Heart right ventricle (tissue), 16 donors: ENCODE measurements at regions not wholly inside any gene's neighbourhood (a gene's known extent, or its start where the extent isn't known, plus 50 kb on each side); places are given as distances from the start of the nearest gene placed in this dataset.

Experiments used
- ATAC-seq, 8 donors: fragments of 200-7000 bp; cut with Tn5 transposase; one replicate each; pipeline ENCODE4 v1.9.1; 2020; ENCODE audit warnings: mild to moderate bottlenecking in 8 of 8, moderate library complexity in 8 of 8, moderate number of reproducible peaks in 1 of 8
- DNase-seq, 2 donors: peaks; one replicate each; pipeline ENCODE4 v3.0.0-alpha.2; 2020
- H3K27ac ChIP-seq, 10 donors: fragments of 200-600 bp; sonication (generic) in 2 of 10; one replicate each; pipeline versions ENCODE4 v1.5.0 to v1.8.0; 2020 to 2022; ENCODE audit warnings: mild to moderate bottlenecking in 3 of 10
- H3K27me3 ChIP-seq, 7 donors: fragments of 200-600 bp; one replicate each; pipeline ENCODE4 v1.8.0; 2021 to 2022; ENCODE audit warnings: mild to moderate bottlenecking in 2 of 7
- H3K36me3 ChIP-seq, 9 donors: fragments of 200-600 bp; sonication (generic) in 1 of 9; one replicate each; pipeline versions ENCODE4 v1.5.0 to v1.8.0; 2020 to 2022; ENCODE audit warnings: mild to moderate bottlenecking in 2 of 9
- H3K4me1 ChIP-seq, 9 donors: fragments of 200-600 bp; sonication (generic) in 1 of 9; one replicate each; pipeline versions ENCODE4 v1.5.0 to v1.8.0; 2020 to 2022; ENCODE audit warnings: mild to moderate bottlenecking in 4 of 9
- H3K4me3 ChIP-seq, 10 donors: fragments of 200-600 bp; sonication (generic) in 2 of 10; one replicate each; pipeline versions ENCODE4 v1.5.0 to v1.8.0; 2020 to 2022; ENCODE audit warnings: mild to moderate bottlenecking in 7 of 10, moderate library complexity in 2 of 10
- H3K9me3 ChIP-seq, 11 donors: fragments of 200-600 bp in 10 of 11; sonication (generic) in 2 of 11; one replicate each; pipeline versions ENCODE4 v1.5.0 to v1.8.0; 2013 to 2022; ENCODE audit warnings: mild to moderate bottlenecking in 2 of 11, control low read depth in 1 of 11, moderate library complexity in 1 of 11
- WGBS, 2 donors: extraction: QIAGEN DNeasy Blood & Tissue Kit; methylation state at CpG; one replicate each; pipeline ENCODE4 v1.1.7; 2013; ENCODE audit warnings: inconsistent platforms in 1 of 2; 5-methylcytosine and 5-hydroxymethylcytosine counted together
- intact Hi-C, 10 donors: fragments of 100-400 bp; cut with DNase I; formaldehyde crosslinking; loops; one replicate each; pipeline versions ENCODE4 v1.11.1 to v1.14.2; 2022
- TF ChIP-seq, protein P1 (sequence below), 9 donors: fragments of 200-600 bp; sonication (generic) in 2 of 9; IDR thresholded peaks; one replicate each; pipeline versions ENCODE4 v1.5.0 to v1.8.0; 2021 to 2022; ENCODE audit warnings: antibody characterized with exemption in 9 of 9, mild to moderate bottlenecking in 5 of 9, moderate library complexity in 1 of 9
- donor health status: Arrhythmogenic right ventricular cardiomyopathy.
- donor health status: ischemic (EF 13 %, LVEDD 7.1; RV severe dilation, severe dysfunction).
- donor health status: healthy with polysubstance abuse.
- donor health status: DM: no; HTN: yes; CAD: no.
- donor health status: DM: no; HTN: no; CAD: no.
- donor health status: ischemic (EF 25% LVEDD 6.9; RV normal size, moderate dysfunction).
- donor health status: ischemic (EF 25% LVEDD 5.7; RV mildly dilated, moderate dysfunction).
- donor health status: healthy.
- donor health status: DM: yes; HTN: yes; CAD: no.
- donor health status: Ischemic cardiomyopathy.
- donor health status: ischemic (EF 35%, LVEDD 5.7; RV mildly dilated, moderate dysfunction).
- donor health status: nonischemic (EF 11% LVEDD 7.7; RV severe dilation, severe dysfunction).
- donor health status: DM: yes; HTN: yes; CAD: no.
- donor health status: PGD.
- donor health status: ischemic (EF 29% LVEDD 5.4; RV normal size, mild dysfunction).
- donor health status: nonischemic (EF 23%, LVEDD 6.1; RV moderate dilation, normal function).

DNA sequence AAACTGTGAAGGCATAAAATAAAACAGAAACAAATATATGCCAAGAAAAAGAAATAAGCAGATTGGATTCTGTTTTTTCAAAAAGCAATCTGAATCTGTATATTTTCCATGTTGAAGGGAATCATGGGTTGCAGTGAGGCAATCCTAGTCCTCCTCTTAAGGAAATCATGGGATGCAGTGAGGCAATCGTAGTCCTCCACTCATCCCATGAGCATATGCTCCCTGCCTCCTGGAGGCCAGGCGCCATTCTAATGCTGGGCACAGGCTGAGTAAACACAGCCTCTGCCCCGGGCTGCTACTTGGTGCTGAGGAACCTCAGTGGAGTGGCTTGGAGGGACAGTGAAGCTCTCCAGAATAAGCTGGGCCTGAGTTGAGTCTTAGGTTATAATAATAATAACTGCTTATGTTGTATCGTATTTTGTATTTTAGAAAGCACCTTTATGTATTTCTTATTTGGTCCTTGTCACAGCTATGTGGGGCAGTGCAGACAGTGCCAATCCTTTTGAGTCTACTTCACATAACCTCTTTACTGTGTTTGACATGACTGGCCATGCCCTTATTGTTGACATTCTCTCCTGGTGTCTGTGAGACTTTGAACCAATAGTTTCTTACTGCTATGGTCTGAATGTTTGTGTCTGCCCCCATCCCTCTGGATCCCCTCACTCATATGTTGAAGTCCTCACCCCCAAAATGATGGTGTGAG, 56.6 kb upstream of the CITED2 start:
- intact Hi-C loops: no loop called here
- ATAC-seq (no peak), DNase-seq (no peak)
- Histone ChIP-seq H3K27ac (no peak overlapping the region), H3K36me3 (no peaks in the 10 kb centered on the region), H3K4me1 (peaks cover 0 to 9% (median 0%) of the 10 kb centered on the region in 9 donors), H3K9me3 (peaks cover 0 to 7% (median 0%) of the 10 kb centered on the region in 11 donors), H3K4me3 (no peak overlapping the region), H3K27me3 (no peaks in the 10 kb centered on the region)
- WGBS, 2 donors: 91 to 94% methylated on average over 4 of the region's 4 CpGs
- TF ChIP-seq, protein P1, sequence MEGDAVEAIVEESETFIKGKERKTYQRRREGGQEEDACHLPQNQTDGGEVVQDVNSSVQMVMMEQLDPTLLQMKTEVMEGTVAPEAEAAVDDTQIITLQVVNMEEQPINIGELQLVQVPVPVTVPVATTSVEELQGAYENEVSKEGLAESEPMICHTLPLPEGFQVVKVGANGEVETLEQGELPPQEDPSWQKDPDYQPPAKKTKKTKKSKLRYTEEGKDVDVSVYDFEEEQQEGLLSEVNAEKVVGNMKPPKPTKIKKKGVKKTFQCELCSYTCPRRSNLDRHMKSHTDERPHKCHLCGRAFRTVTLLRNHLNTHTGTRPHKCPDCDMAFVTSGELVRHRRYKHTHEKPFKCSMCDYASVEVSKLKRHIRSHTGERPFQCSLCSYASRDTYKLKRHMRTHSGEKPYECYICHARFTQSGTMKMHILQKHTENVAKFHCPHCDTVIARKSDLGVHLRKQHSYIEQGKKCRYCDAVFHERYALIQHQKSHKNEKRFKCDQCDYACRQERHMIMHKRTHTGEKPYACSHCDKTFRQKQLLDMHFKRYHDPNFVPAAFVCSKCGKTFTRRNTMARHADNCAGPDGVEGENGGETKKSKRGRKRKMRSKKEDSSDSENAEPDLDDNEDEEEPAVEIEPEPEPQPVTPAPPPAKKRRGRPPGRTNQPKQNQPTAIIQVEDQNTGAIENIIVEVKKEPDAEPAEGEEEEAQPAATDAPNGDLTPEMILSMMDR (IDR thresholded peaks at IDR 0.05): no peak

DNA sequence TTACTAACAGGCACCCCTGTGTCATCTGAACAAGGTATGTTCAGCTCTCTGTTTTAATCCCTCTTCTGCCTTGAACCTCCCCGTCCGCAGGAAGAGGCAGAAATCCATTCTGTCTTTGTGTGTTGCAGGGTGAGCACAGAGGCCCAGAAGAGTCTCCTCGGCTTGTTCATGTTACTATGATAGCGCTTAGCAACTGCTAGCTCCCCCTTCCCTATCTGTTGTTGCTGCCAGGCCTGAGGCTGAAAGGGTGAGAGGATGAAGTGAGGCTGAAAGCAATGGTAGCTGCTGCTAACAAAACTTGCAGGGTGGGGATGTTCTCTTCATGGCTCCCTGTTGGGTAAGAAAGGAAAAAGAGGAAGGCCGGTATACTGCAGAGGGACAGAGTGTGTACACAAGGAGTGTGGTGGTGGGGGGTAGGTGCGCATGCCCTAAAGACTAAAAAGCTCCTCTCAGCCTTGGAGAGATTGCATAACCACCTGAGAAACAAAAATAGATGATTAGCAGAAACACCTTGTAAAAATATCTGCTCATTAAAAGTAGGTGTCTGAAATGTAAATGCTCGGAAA, 55.2 kb upstream of the CITED2 start:
- no peaks in the 10 kb centered on the region for H3K36me3 ChIP-seq
- H3K27ac ChIP-seq: no peak overlapping the region
- TF ChIP-seq, protein P1 (IDR thresholded peaks at IDR 0.05): no peak
- intact Hi-C loops: no loop called here
- peaks cover 0 to 9% (median 0%) of the 10 kb centered on the region in 9 donors for H3K4me1 ChIP-seq
- no peak for ATAC-seq
- 82 to 88% methylated on average over 7 of the region's 7 CpGs for WGBS, 2 donors
- no peak overlapping the region for H3K4me3 ChIP-seq
- no peak for DNase-seq
- H3K9me3 ChIP-seq: peaks cover 0 to 7% (median 0%) of the 10 kb centered on the region in 11 donors
- H3K27me3 ChIP-seq: no peaks in the 10 kb centered on the region

DNA sequence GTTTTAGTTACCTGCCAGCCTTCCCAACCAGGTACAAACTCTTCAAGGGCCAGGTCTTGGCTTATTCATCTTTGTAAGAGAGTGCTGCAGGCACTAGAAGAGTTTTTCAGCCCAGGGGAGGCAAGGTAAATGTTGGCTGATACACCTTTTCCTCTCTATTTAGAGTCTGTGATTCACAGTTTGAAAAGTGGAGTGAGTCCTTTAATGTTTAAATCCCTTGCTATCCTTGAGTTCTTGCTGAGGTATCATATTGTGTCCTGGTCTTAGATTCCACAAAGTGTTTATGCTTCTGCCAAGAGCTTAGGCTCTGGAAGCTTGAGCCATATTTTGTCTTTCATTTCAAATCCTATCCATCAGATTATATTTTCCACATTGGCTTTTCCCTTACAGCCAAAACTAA, 52.8 kb upstream of the CITED2 start:
- Histone ChIP-seq H3K4me1 (peaks cover 0 to 19% (median 0%) of the 10 kb centered on the region in 9 donors), H3K9me3 (peaks cover 0 to 7% (median 0%) of the 10 kb centered on the region in 11 donors), H3K27me3 (no peaks in the 10 kb centered on the region), H3K4me3 (no peak overlapping the region), H3K36me3 (no peaks in the 10 kb centered on the region), H3K27ac (no peak overlapping the region)
- DNase-seq: no peak
- no peak for ATAC-seq
- intact Hi-C loops: no loop called here
- TF ChIP-seq, protein P1 (IDR thresholded peaks at IDR 0.05): no peak

DNA sequence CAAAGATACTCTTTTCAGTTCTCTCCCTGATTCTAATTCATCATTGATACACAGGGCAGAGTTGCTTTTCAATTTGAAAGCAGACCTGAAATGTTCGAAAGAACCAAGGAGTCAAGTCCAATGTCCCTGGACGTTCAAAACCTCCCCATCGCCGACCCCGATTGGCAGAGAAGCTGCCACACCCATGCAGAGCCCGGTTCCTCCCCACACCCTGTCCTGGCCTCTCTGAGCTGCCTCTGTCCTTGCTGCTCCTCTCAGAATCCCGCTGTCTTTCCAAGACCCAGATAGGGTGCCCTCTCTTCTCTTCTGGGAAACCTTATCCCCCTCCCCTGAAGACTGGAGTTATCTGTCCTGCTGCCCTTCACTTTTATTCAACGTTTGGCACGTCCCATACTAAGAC, 52.3 kb upstream of the CITED2 start:
- no peak overlapping the region for H3K27ac ChIP-seq
- no peak overlapping the region for H3K4me3 ChIP-seq
- peaks cover 0 to 23% (median 0%) of the 10 kb centered on the region in 9 donors for H3K4me1 ChIP-seq
- intact Hi-C loops: no loop called here
- no peaks in the 10 kb centered on the region for H3K36me3 ChIP-seq
- DNase-seq: no peak
- 85 to 90% methylated on average over 9 of the region's 9 CpGs for whole genome bisulfite sequencing, 2 donors
- TF ChIP-seq, protein P1 (IDR thresholded peaks at IDR 0.05): no peak
- no peaks in the 10 kb centered on the region for H3K27me3 ChIP-seq
- H3K9me3 ChIP-seq: peaks cover 0 to 6% (median 0%) of the 10 kb centered on the region in 11 donors
- ATAC-seq: no peak
